ENCODE measurements at regions not wholly inside any gene's neighbourhood (a gene's known extent, or its start where the extent isn't known, plus 50 kb on each side); places are given as distances from the start of the nearest gene placed in this dataset.

DNA sequence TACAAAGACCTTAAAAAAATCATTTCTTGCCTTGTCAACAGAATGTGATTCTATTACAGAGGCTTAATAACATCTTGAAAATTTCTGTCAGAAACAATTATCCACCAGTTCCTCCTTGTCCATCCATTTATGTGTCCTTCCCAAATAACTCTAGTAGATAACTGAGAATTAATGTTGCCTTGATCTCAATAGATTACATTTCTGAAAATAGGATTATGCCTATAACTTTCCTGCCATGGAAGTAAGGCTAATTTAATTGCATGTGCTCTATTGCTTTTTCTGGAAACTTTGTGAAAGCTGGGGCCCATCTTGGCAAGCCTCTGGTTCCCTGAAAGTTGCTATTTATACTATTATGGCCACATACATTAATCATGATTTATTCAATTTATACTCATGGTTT is 76.2 kb upstream of the UNC5C start:
- no peak overlapping the region for H3K9ac ChIP-seq (ENCODE audit: low read length)
- no peak overlapping the region for H3K4me3 ChIP-seq (ENCODE audit: low read length)
- no peaks in the 10 kb centered on the region for H3K4me1 ChIP-seq (ENCODE audit: control insufficient read depth, insufficient read depth, low read length)
- H3K27me3 ChIP-seq (replicated peaks; ENCODE audit: control insufficient read depth, insufficient read depth, low read length): no peaks in the 10 kb centered on the region
- no peaks in the 10 kb centered on the region for H3K36me3 ChIP-seq (ENCODE audit: control insufficient read depth, insufficient read depth, low read length, severe bottlenecking)
- no peaks in the 10 kb centered on the region for H3K9me3 ChIP-seq (ENCODE audit: control insufficient read depth, low read length)
- no peak for DNase-seq (ENCODE audit: low read depth)

DNA sequence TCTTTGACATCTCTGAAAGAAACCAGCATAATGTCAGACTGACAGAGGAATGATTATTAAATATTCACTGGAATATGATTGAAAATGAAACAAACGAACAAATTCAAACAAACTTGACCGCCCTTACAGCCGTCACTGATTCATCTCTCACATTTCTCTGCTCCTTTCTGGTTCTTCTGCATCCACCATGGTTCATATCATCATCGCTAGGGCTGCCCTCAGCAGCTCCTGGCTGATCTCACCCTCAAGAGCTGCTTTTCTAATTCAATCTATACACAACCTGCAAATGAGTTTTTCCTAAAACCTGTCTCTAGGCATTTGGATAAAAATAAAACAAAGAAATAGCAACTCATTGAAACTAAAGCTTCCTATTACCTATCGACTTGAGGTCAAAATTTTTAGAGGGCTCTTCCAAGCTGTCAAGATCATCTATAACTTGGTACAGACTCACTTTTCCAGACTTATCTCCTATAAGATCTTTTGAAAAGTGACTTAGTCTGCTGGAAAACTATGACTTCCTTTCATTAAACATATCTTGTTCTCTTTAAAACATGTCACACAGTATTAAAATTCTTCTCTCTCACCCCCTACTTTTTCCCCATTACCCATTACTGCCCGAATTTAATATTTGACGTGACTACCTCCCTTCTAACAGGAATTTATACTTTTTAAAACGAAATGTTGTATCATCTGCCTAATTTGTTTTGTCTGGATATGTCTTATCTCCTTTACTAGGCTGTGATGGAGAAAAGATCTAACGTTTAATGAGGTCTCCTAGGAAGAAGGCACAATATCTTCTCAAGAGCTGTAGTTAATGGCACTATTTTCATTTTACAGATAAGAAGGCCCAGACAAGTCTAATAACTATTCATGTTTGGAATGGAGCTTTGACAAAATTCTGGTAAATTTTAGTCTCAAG is 71.0 kb upstream of the UNC5C start:
- Histone ChIP-seq H3K4me3 (ENCODE audit: low read length) (no peak overlapping the region), H3K9me3 (ENCODE audit: control insufficient read depth, low read length) (no peaks in the 10 kb centered on the region), H3K4me1 (ENCODE audit: control insufficient read depth, insufficient read depth, low read length) (no peaks in the 10 kb centered on the region), H3K36me3 (ENCODE audit: control insufficient read depth, insufficient read depth, low read length, severe bottlenecking) (no peaks in the 10 kb centered on the region), H3K9ac (ENCODE audit: low read length) (no peak overlapping the region), H3K27me3 (replicated peaks; ENCODE audit: control insufficient read depth, insufficient read depth, low read length) (no peaks in the 10 kb centered on the region)
- DNase-seq (ENCODE audit: low read depth): no peak

DNA sequence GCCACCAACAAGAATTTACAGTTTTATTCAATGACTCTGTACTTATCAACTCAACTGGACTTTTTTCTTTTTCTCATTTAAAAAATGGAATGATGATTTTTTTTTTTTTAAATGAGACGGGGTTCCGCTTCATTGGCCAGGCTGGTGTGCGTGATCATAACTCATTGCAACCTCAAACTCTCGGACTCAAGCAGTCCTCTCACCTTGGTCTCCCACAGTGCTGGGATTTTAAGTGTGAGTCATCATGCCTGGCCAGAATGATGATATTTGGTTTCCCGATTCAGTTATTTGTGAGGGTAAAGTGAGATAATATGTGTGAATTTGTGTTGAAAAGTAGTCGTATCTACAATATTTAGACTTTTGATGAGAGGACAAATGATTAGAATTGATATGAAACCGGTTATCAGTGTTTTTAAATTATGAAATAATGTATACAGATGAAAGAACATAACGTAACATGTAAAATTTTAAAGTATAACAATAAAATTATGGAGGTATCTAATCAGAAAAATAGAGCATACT is 66.0 kb upstream of the UNC5C start:
- Histone ChIP-seq H3K9me3 (ENCODE audit: control insufficient read depth, low read length) (no peaks in the 10 kb centered on the region), H3K9ac (ENCODE audit: low read length) (no peak overlapping the region), H3K4me3 (ENCODE audit: low read length) (no peak overlapping the region), H3K27me3 (replicated peaks; ENCODE audit: control insufficient read depth, insufficient read depth, low read length) (no peaks in the 10 kb centered on the region), H3K36me3 (ENCODE audit: control insufficient read depth, insufficient read depth, low read length, severe bottlenecking) (no peaks in the 10 kb centered on the region), H3K4me1 (ENCODE audit: control insufficient read depth, insufficient read depth, low read length) (no peaks in the 10 kb centered on the region)
- DNase-seq (ENCODE audit: low read depth): no peak

- Histone ChIP-seq H3K4me1 (ENCODE audit: control insufficient read depth, insufficient read depth, low read length) (no peaks in the 10 kb centered on the region), H3K27me3 (replicated peaks; ENCODE audit: control insufficient read depth, insufficient read depth, low read length) (no peaks in the 10 kb centered on the region), H3K36me3 (ENCODE audit: control insufficient read depth, insufficient read depth, low read length, severe bottlenecking) (no peaks in the 10 kb centered on the region), H3K9me3 (ENCODE audit: control insufficient read depth, low read length) (no peaks in the 10 kb centered on the region), H3K4me3 (ENCODE audit: low read length) (no peak overlapping the region), H3K9ac (ENCODE audit: low read length) (no peak overlapping the region)
- DNase-seq (ENCODE audit: low read depth): no peak
Observed at GRCh38 chr4:95610061-95610569, 61.3 kb upstream of the UNC5C start.

DNA sequence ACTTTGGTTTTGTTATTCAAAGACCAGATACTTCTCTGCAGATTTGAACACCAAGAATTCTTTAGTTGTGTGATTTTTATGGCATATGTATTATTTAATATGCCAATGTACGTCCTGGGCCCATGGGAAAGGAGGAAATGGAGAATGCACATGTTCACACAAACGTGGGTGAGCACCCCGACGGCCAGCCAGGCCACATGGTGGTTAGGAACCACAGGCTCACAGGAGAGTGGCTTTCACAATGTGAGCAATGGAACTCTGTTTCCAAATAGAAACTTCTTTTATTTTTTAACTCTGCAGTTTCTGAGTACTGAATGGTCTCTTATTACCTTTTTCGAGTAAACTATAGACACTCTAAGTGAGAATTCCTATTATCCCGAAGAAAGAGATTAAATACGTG is 58.0 kb upstream of the UNC5C start:
- Histone ChIP-seq H3K27me3 (replicated peaks; ENCODE audit: control insufficient read depth, insufficient read depth, low read length) (no peaks in the 10 kb centered on the region), H3K4me1 (ENCODE audit: control insufficient read depth, insufficient read depth, low read length) (no peaks in the 10 kb centered on the region), H3K36me3 (ENCODE audit: control insufficient read depth, insufficient read depth, low read length, severe bottlenecking) (no peaks in the 10 kb centered on the region), H3K9me3 (ENCODE audit: control insufficient read depth, low read length) (no peaks in the 10 kb centered on the region), H3K4me3 (ENCODE audit: low read length) (no peak overlapping the region), H3K9ac (ENCODE audit: low read length) (no peak overlapping the region)
- no peak for DNase-seq (ENCODE audit: low read depth)

DNA sequence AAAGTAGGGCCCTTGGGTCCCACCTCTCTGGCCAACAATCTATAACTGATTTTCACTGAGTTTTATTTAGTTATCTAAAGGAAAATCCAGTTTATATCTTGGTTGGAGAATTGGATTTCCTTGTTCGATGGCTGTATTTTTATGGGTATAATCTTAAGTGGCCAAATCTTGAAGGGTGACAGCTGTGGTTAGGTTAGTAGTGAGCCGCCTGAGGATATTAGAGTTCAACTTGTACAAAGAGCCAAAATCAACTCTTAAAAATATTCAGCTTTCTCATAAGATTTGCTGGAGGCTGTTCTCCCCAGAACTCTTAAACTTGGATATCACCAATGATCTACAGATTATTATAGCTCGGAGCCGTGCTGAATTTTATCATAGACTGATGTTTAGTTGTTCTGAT is 54.6 kb upstream of the UNC5C start:
- Histone ChIP-seq H3K36me3 (ENCODE audit: control insufficient read depth, insufficient read depth, low read length, severe bottlenecking) (no peaks in the 10 kb centered on the region), H3K27me3 (replicated peaks; ENCODE audit: control insufficient read depth, insufficient read depth, low read length) (no peaks in the 10 kb centered on the region), H3K9ac (ENCODE audit: low read length) (no peak overlapping the region), H3K4me1 (ENCODE audit: control insufficient read depth, insufficient read depth, low read length) (no peaks in the 10 kb centered on the region), H3K9me3 (ENCODE audit: control insufficient read depth, low read length) (no peaks in the 10 kb centered on the region), H3K4me3 (ENCODE audit: low read length) (no peak overlapping the region)
- DNase-seq (ENCODE audit: low read depth): no peak

DNA sequence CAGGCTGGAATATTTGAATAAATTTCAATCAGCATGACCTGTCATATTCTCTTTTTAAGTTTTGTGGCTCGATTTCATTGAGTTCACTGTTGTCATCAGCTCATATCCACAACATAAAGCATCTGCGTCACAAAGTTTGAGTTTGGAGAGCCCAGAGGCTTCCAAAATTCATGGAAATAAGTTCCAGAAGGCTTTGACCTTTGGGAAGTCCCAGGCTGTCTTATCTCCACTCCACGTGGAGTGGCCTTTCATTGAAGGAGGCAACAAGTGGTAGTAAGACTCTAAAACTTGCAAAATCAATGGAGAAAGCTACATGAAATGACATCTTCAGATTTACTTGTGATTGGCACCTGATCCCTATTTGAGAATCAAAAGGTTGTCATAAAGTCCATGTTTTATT is 54.1 kb upstream of the UNC5C start:
- Histone ChIP-seq H3K9ac (ENCODE audit: low read length) (no peak overlapping the region), H3K27me3 (replicated peaks; ENCODE audit: control insufficient read depth, insufficient read depth, low read length) (no peaks in the 10 kb centered on the region), H3K36me3 (ENCODE audit: control insufficient read depth, insufficient read depth, low read length, severe bottlenecking) (no peaks in the 10 kb centered on the region), H3K9me3 (ENCODE audit: control insufficient read depth, low read length) (no peaks in the 10 kb centered on the region), H3K4me3 (ENCODE audit: low read length) (no peak overlapping the region), H3K4me1 (ENCODE audit: control insufficient read depth, insufficient read depth, low read length) (no peaks in the 10 kb centered on the region)
- no peak for DNase-seq (ENCODE audit: low read depth)

DNA sequence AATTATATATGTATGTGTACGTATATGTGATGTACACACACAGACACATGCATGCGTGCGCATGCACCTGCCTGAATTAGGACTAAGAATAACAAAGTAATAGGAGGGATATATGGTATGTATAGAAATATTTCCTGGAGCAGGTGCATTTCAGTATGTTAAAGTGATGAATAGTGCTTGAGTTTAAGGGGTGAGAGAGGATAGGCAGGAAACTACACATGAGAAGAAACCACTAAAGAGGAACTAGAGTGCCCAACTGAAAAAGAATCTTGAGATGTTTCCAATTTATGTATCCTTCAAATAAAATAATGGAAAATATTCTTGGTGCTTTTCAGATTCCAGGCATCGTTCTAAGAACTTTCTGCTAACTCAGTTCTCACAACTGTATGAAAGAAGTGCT is 52.6 kb upstream of the UNC5C start:
- no peak for DNase-seq (ENCODE audit: low read depth)
- Histone ChIP-seq H3K9me3 (ENCODE audit: control insufficient read depth, low read length) (no peaks in the 10 kb centered on the region), H3K4me1 (ENCODE audit: control insufficient read depth, insufficient read depth, low read length) (no peaks in the 10 kb centered on the region), H3K4me3 (ENCODE audit: low read length) (no peak overlapping the region), H3K27me3 (replicated peaks; ENCODE audit: control insufficient read depth, insufficient read depth, low read length) (no peaks in the 10 kb centered on the region), H3K36me3 (ENCODE audit: control insufficient read depth, insufficient read depth, low read length, severe bottlenecking) (no peaks in the 10 kb centered on the region), H3K9ac (ENCODE audit: low read length) (no peak overlapping the region)

DNA sequence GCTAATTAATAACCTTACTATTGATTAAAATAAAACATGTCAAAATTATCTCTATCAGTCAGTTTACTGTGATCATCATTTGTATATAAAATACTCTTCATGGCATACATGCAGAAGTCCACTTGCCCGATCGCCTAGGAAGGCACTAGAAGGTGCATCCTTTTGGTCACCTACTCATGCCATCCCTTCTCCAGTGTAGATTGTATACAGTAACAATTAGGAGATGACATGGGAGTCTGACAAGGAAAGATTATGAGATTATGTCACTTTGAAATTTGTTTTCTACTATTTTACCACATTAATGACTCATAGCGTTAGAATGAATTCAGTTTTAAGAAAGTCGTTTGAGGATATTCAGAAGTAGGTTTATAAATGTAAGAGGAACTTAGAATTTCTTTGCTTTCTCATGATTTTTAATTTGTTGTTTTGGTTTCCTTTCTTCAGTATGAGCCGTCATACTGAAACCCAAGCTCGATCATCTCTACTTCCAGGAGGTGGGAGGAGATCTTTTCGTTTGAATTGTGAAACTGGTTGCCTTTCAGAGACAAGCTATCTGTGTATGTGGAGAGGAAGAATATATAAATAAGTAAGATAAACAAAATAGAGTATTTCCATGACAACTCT is 51.1 kb upstream of the UNC5C start:
- no peaks in the 10 kb centered on the region for H3K4me1 ChIP-seq (ENCODE audit: control insufficient read depth, insufficient read depth, low read length)
- no peaks in the 10 kb centered on the region for H3K36me3 ChIP-seq (ENCODE audit: control insufficient read depth, insufficient read depth, low read length, severe bottlenecking)
- DNase-seq (ENCODE audit: low read depth): no peak
- no peak overlapping the region for H3K9ac ChIP-seq (ENCODE audit: low read length)
- no peaks in the 10 kb centered on the region for H3K9me3 ChIP-seq (ENCODE audit: control insufficient read depth, low read length)
- H3K4me3 ChIP-seq (ENCODE audit: low read length): no peak overlapping the region
- no peaks in the 10 kb centered on the region for H3K27me3 ChIP-seq (replicated peaks; ENCODE audit: control insufficient read depth, insufficient read depth, low read length)
